GM20431 (cell line): ENCODE measurements at regions not wholly inside any gene's neighbourhood (a gene's known extent, or its start where the extent isn't known, plus 50 kb on each side); places are given as distances from the start of the nearest gene placed in this dataset.
"Not testable (repeated sequence)": the region's sequence is repeated elsewhere in the genome, so short reads cannot be mapped to it uniquely, and the experiment has no call there.

Experiments
- in situ Hi-C: fragments of 300-500 bp; cut with MseI, MboI; formaldehyde crosslinking; loops from one replicate; pipeline ENCODE4 v1.15.0; 2020; ENCODE audit warnings: low sequenced_read_pairs; ENCODE audit not compliant: unreplicated experiment

GRCh38 chrX:16312761-16313623 lies 145.7 kb downstream of the MAGEB17 start:
- in situ Hi-C loops, result no loop called here

GRCh38 chrX:16316331-16316730 lies 149.1 kb downstream of the MAGEB17 start:
- in situ Hi-C loops, result no loop called here

GRCh38 chrX:16319929-16320328 lies 152.6 kb downstream of the MAGEB17 start:
- in situ Hi-C loops, result no loop called here

GRCh38 chrX:16320765-16321355 lies 153.6 kb downstream of the MAGEB17 start:
- in situ Hi-C loops, result no loop called here

GRCh38 chrX:16333453-16333852 lies 166.2 kb downstream of the MAGEB17 start:
- in situ Hi-C loops, result no loop called here

GRCh38 chrX:16335181-16335580 lies 167.9 kb downstream of the MAGEB17 start:
- in situ Hi-C loops, result no loop called here

GRCh38 chrX:16347968-16348670 lies 180.8 kb downstream of the MAGEB17 start:
- in situ Hi-C loops, result no loop called here

GRCh38 chrX:16357902-16358301 lies 190.6 kb downstream of the MAGEB17 start:
- in situ Hi-C loops, result no loop called here

GRCh38 chrX:16360056-16360455 lies 192.8 kb downstream of the MAGEB17 start:
- in situ Hi-C loops, result not testable (repeated sequence)

- in situ Hi-C loops, result no loop called here
Measured at GRCh38 chrX:16368696-16369095, 201.4 kb downstream of the MAGEB17 start.

- in situ Hi-C loops, result no loop called here
Measured at GRCh38 chrX:16376056-16376455, 208.8 kb downstream of the MAGEB17 start.

- in situ Hi-C loops, result no loop called here
Measured at GRCh38 chrX:16386126-16386525, 218.8 kb downstream of the MAGEB17 start.

GRCh38 chrX:16392597-16392996 lies 225.3 kb downstream of the MAGEB17 start:
- in situ Hi-C loops, result no loop called here

- in situ Hi-C loops, result no loop called here
Measured at GRCh38 chrX:16394290-16394689, 227.0 kb downstream of the MAGEB17 start.

- in situ Hi-C loops, result no loop called here
Measured at GRCh38 chrX:16403808-16404207, 236.5 kb downstream of the MAGEB17 start.

GRCh38 chrX:16416588-16416987 lies 233.4 kb upstream of the S100G start:
- in situ Hi-C loops, result no loop called here

GRCh38 chrX:16418650-16419049 lies 231.3 kb upstream of the S100G start:
- in situ Hi-C loops, result no loop called here

GRCh38 chrX:16427668-16428067 lies 222.3 kb upstream of the S100G start:
- in situ Hi-C loops, result loop anchor here (25.0 kb wide), 1 partner anchor 260 kb away; no protein-coding TSS in a partner anchor

GRCh38 chrX:16429406-16429805 lies 220.6 kb upstream of the S100G start:
- in situ Hi-C loops, result loop anchor here (25.0 kb wide), 1 partner anchor 258 kb away; no protein-coding TSS in a partner anchor

- in situ Hi-C loops, result loop anchor here (25.0 kb wide), 1 partner anchor 256 kb away; no protein-coding TSS in a partner anchor
Measured at GRCh38 chrX:16431266-16431665, 218.7 kb upstream of the S100G start.

- in situ Hi-C loops, result loop anchor here (25.0 kb wide), 1 partner anchor 254 kb away; no protein-coding TSS in a partner anchor
Measured at GRCh38 chrX:16433021-16433420, 216.9 kb upstream of the S100G start.
